CD4-positive, alpha-beta T cell treated with Interleukin-17A for 1 hour (primary cell): ENCODE measurements at regions not wholly inside any gene's neighbourhood (a gene's known extent, or its start where the extent isn't known, plus 50 kb on each side); places are given as distances from the start of the nearest gene placed in this dataset.
"Not testable (repeated sequence)": the region's sequence is repeated elsewhere in the genome, so short reads cannot be mapped to it uniquely, and the experiment has no call there.

Experiments used
- DNase-seq: peaks from one replicate; pipeline ENCODE4 v3.0.0-alpha.2; 2020

- no peak for DNase-seq
Measured at GRCh38 chr11:97909614-97910399, 1110.9 kb upstream of the CNTN5 start.

DNA sequence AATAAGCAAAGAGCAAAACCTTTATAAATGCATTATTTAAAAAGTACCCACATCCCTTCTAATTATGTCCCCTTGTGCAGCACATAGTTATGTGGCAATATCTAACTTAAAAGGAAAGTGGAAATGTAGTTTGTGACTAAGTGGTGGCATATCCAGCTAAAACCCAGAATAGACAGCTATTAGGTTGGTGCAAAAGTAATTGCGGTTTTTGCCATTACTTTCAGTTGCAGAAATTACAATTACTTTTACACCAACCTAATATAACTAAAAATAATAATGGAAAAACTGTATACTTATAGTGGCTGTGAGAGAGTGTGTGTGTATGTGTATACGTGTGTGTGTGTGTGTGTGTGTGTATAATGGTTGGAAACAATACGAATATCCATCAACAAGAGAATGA lies 1108.1 kb upstream of the CNTN5 start:
- DNase-seq = no peak

DNA sequence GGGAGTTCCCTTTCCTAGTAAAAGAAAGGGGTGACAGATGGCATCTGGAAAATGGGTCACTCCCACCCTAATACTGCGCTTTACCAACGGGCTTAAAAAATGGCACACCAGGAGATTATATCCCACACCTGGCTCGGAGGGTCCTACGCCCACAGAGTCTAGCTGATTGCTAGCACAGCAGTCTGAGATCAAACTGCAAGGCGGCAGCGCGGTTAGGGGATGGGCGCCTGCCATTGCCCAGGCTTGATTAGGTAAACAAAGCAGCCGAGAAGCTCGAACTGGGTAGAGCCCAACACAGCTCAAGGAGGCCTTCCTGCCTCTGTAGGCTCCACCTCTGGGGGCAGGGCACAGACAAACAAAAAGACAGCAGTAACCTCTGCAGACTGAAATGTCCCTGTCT lies 1097.8 kb upstream of the CNTN5 start:
- not testable (repeated sequence) for DNase-seq

GRCh38 chr11:97934572-97935208 lies 1086.1 kb upstream of the CNTN5 start:
- no peak for DNase-seq

DNA sequence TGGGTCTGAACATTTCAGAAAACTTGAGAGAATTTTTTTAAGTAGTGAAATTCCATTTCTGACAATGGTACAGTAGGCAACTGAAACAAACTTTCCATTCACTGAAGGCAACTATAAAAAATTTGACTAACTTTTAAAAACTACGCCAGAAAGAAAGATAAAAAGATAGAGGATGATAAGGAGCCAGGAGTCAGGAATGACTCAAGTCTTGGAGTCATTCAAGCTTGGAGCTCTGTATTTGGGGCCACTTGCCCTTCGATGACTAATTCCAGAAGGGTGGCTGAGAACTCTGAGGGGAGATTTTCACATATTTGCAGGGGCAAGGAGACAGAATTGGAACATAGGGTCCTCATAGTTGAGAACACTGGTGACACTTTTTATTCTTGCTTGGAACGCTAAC lies 1083.2 kb upstream of the CNTN5 start:
- DNase-seq = no peak

GRCh38 chr11:97938789-97939188 lies 1082.0 kb upstream of the CNTN5 start:
- DNase-seq = no peak

DNA sequence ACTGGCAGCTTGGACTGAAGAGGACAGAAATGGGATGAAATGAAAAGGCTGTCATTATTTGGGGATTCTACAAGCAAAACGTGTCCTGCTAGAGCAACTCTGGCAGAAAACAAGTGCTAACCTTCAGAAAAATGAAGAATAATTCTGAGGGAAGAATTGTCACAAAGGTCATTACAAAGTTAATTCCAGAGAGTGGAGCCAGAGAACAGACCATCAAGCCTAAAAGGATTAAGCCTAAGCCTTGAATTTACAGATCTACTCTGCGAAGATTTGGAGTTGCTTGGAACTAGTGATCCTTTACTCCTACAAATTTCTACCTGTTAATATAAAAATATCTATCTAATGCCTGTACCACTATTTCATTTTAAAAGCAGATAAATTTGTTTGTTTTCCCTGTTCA lies 1077.3 kb upstream of the CNTN5 start:
- DNase-seq = no peak

DNA sequence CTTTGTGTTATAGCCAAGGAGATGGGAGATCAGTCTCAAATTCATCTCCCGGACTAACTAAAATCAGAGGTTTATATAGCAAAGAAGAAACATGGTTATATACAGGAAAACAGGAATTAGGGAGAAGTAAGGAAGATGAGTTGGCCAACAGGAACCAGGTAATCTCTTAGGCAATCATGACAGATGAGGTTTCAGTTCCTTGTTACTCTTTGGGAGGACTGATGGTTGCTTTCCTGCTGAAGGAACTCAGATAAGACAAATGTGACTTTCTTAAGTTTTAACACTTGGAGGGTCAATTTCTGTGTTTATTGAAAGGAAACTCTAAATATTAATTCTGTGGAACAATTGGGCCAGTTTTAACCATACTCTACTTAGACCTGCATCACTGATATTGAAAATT lies 1072.0 kb upstream of the CNTN5 start:
- DNase-seq = no peak

DNA sequence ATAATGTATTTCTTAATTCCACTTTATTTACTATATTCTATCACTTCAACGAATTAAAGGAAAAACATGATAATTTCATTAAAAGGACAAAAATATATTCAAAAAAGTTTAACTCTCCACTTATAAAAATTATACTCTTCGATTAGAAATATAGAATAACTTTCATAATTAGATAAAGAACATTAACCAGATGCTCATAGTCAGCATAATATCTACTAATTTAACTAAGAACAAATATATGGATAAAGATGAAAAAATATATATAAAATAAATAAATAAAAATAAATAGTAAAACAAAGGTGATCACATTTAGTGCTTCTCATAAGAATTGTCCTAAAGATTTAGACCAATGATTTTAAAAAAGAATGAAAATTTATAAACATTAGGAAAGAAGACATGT lies 1065.2 kb upstream of the CNTN5 start:
- no peak for DNase-seq

DNA sequence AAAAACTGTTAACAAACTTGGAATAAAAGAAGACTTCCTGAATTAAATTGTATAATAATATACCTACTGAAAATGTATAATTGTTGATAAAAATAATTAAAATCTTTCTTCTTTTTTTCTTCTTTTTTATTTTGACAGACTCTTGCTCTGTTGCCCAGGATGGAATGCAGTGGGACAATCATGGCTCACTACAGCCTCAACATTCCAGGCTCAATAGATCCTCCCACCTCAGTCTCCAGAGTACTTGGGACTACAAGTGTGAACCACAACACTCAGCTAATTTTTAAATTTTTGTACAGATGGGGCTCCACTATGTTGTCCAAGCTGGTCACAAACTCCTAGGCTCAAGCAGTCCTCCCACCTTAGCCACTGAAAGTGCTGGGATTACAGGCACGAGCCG lies 1063.8 kb upstream of the CNTN5 start:
- no peak for DNase-seq

DNA sequence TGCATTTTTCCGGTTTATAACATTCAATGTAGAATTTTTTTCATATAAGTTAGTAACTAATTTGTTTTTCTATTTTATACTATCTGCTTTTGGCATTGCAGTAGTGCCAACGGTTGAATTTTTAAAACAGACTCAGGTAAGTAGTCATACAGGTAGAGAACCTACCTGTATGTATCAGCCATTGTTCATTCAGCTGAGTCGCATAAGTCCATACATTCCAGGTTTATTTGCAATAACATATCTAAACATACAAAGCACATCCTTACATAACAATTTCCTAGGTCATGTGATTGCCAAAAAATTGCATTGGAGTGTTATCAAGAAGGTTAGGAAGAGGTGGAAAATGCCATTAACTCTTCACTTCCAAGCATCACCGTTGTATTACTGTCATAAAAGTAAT lies 1059.3 kb upstream of the CNTN5 start:
- no peak for DNase-seq

DNA sequence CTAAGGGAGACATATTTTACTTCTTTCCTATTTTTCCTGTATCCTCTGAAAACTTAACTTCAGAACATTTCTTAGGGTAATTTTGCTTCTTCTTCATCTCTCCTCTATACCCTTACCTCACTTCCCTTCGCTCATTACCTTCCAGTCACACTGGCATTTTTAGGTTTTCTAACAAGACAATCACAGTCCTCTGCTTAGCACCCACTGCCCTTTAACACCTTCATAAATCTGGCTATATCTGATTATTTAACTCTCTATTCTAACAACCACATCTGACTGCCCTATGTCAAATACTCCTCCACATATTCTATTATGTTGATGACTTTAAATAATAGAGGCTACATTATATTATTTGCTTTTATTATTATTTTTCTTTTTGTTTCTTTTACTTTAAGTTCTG lies 1058.0 kb upstream of the CNTN5 start:
- DNase-seq = no peak

GRCh38 chr11:97963528-97964331 lies 1057.0 kb upstream of the CNTN5 start:
- DNase-seq = no peak

- DNase-seq = no peak
Measured at GRCh38 chr11:97964332-97965004, 1056.3 kb upstream of the CNTN5 start.

DNA sequence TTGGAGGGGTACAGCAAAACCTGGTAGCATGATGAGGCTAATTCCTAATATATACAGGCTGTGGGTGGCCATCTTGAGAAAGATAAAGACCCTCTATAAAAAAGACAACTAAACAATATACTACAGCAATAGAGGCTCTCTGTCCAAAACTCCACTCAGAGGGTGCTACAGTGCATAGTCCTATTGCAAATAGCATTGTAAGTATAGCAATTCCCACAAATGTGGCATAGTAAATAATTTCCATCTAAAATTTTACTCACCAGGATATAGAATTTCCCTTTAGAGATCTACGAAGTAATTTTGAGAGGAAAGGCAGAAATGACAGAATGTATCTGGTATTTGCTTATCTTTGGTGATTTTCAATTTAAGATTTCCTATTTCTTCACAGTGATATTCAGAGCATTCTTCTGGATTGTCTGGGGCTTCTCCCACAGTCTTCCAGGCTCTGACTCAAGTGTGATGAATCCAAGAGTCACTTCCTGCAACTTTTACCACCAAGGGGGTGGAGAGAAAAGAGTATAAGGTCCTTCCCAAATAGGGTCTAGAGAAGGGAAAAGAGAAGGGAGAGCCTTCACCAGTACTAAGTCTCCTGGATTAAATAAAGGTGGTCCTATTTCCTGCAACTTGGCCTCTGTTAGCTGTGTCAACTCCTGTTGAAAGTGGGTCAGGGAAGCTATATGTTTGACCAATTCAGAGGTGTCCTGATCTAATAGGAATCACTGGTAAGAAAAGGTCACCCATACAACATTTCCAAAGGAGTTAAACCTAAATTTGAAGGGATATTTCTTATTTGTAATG lies 1054.7 kb upstream of the CNTN5 start:
- DNase-seq = no peak

- no peak for DNase-seq
Measured at GRCh38 chr11:97966901-97967300, 1053.8 kb upstream of the CNTN5 start.

DNA sequence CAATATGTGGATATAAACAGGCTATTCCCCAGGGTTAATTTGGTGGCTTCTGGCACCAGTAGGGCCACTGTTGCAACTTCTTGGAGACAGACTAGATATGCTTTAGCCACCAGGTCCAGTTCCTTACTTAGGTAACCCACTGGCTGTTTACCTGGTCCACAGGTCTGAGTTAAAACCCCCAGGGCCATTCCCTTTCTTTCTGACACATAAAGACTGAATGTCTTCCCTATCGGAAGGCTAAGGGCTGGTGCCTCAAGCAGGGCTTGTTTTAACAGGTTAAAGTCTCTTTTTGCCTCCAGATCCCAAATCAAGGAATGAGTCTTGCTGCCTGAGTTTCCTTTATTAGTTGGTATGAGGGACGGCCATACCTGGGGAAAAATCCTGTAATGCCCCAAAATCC lies 1052.7 kb upstream of the CNTN5 start:
- no peak for DNase-seq

DNA sequence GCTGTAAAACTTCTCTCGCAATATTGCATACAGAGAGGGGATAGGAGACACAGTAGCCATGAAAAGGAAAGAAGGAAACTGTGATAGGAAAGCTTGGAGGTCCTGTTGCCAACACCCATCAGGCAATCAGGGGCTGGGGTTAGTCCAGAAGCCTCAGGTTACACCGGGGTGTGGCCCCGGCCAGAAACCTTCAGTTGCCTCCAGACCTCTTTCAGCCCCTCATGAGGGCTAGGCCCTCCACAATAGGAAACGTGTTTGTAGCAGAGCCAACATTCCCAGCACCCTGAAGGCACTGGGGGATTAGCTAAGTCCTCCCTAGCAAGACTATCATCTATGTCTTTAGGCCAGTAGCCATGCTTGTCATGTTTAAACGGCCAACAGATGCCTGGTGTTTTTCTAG lies 1048.0 kb upstream of the CNTN5 start:
- no peak for DNase-seq

DNA sequence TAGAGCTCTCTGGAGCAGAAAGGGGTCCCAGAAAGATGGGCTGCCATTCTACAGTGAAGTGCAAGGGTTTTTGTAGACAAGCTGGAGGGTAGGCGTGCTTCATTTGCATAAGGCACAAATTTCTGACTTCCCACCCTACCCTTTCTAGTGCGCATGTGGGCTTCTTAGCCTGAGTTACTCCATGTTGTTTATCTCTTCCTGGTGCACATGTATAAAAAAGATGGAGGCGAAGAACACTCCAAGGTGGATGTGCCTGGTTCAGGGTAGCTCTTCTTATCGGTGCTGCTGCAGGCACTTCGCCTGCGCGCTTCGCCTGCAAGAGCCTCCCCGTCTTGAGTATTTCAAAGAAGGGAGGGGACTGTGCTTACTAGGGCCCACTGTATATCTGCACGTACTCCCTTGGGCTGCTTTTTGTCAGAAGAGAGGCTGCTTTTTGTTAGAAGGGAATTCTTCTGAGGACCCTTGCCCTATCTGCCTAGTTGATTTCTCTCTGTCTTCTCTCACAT lies 1047.3 kb upstream of the CNTN5 start:
- no peak for DNase-seq

DNA sequence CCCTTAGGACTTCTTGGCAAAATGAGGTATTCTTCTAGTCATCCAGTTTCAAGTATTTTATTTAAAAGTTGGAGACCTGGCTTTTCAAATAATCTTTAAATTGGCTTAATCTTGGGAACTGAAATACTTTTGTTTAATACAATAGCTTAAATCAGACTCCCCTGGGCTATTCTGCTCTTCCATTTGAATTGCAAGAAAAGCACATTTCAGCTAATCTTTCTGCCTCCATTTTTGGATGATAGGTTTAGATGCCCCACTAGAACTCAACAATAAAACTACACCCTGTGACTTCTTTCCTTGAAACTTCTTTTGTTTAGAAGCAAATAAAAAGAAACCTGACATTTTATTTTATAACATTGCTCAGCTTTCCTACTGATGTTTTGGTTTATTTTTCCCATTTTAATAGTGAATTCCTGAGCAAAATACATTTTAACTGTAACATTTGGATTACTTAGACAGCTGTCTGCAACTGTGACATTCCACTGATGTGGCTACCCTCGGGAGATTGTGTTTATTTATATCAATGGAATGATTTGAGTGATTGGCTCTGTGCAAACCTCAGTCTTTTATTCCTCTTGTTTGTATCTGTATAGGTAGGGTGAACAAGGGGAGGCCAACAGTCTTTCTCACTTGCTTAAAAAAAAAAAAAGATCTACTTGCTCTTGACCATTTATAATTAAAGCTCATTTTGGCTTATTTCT lies 1045.8 kb upstream of the CNTN5 start:
- DNase-seq = no peak

GRCh38 chr11:97977726-97978125 lies 1043.0 kb upstream of the CNTN5 start:
- DNase-seq = no peak

GRCh38 chr11:97979741-97980140 lies 1041.0 kb upstream of the CNTN5 start:
- DNase-seq = no peak
